Activated CD4-positive, alpha-beta T cell treated with anti-CD3 and anti-CD28 coated beads, Interleukin-2, amount 50 U/mL, for 48 hours (primary cell): ENCODE measurements at regions not wholly inside any gene's neighbourhood (a gene's known extent, or its start where the extent isn't known, plus 50 kb on each side); places are given as distances from the start of the nearest gene placed in this dataset.

ENCODE experiments used
- DNase-seq, 2 experiments: peaks; one replicate each; pipeline ENCODE4 v3.0.0-alpha.2; 2020

DNA sequence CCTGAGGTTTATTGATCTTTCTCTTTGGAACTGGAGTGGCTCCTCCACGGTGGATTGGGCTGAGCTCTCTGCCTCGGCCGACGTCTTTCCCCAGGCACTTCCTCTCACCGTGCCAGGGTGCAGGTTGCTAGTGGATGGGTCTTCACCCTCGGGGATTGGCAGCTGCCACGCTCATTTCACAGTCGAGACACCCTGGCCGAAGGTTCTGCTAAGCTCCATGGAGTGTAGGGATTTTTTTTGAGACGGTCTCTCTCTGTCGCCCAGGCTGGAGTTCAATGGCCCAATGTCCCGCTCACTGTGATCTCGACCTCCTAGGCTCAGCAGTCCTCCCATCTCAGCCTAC lies 280.8 kb downstream of the SEC14L1 start:
- no peak for DNase-seq

DNA sequence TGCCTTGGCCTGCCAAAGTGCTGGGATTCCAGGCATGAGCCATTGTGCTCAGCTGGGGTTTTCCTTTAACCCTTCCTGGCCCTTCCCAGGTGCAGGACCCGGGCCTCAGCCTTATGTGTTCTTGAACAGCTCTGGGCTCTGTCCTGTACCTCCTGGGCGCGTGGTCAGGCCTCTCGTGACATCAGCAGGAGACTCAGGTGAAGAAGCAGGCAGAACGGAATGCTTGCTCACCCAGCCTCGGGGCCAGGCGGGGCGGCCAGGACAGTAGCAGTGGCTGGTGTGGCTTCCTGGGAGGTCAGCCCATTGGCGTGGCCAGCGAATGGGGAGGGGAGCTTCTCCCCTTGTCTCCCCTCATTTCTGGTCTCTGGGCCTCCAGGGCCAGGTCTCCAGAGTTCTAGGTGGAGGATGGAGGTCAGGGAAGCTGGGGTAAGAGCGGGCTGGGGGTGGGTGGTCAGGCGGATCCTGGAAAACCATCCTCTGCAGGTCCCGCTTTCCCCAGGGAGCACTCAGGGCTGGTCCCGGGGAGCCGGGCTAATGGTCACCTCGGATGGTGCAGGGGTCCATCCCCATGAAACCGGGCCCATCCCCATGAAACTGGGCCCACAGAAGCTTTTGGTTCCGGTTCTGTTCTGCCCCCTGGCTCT lies 281.5 kb downstream of the SEC14L1 start:
- DNase-seq = no peak

DNA sequence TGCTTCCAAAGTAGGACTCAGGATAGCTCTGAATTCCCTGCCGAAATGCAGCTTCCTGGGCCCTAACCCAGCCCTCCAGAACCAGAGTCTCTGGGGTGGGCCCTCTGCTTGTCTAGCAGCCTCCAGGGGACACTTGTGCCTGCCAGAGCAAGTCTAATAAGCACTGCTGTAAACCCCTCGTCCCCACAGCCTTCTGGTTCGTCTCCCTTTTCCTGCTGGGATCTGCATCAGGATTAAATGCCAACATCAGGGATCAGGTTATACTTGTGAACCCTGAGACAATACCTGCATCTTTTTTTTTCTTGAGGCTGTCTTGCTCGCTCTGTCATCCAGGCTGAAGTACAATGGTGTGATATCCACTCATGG lies 282.0 kb downstream of the SEC14L1 start:
- no peak for DNase-seq

DNA sequence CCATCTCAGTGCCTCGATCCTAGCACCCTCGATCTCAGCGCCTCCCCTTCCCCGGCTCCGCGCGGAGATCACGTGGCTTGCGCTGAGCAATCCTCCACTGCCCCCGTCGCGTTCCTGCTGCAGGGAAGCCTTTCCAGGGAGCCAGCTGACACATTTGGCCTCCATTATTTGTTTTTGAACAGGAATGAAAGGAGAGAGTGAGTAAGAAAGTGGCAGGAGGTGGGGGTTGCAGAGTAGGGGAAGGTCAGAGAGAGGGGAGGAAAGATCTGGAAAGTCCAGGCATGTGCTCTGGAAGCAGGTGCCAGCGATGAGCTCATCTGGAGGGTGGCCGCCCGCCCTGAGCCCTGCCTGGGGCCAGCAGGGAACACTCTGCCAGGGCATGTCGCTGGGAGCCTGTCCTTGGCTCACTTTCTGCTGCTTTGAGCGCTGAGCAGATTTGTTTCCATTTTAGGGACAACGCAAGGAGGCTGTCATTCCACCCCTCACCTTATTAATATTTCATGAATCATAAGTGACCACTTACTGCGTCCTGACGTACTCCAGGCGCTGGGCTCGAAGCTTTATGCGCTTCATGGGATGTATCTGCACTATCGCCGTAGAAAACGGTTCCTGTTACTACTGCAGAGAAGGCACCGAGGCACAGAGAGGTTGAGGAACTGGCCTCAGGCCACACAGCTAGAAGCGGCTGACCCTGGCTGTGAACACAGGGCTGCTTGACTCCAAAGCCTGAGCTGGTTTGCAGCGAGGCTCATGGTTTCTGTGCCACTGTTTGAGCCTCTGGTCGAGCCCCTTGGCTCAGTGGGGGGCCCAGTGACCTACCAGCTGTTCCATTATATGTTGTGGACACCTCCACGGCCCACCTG lies 283.1 kb downstream of the SEC14L1 start:
- no peak for DNase-seq

DNA sequence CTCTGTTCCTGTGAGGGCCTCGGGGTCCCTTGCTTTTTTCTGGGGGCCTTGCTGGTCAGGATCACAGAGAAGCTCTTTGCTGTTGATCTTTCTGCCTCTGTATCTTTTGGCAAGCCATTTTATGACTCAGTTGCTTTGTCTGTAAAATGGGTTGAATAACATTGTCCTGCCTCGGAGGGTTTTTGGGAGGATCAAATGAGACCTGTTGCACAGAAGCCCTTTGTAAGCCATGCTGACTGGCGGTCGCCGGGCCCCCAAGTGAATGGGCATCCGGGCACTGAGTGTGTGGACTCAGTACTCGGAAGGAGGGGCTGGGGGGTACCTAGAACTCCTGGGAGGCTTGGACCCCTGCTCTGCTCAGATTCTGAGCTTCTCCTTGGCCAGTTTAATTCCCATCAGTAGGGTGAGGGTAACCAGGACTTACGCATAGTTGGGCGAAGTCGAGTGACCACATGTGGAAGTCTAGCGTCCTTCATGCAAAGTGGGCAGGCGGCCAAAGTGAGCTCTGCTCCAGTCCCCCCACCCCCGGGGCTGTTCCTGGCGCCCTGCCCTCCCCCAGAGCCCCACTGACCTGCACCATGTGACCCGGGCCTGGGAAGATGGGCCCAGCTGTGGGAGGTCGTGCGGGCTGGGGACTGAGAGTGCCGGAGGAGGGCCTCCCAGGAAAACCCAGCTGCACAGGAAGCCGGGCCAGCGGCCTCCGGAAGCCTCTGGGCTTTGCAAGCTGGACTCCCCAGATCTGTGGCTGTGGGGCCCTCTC lies 284.0 kb downstream of the SEC14L1 start:
- DNase-seq = no peak

DNA sequence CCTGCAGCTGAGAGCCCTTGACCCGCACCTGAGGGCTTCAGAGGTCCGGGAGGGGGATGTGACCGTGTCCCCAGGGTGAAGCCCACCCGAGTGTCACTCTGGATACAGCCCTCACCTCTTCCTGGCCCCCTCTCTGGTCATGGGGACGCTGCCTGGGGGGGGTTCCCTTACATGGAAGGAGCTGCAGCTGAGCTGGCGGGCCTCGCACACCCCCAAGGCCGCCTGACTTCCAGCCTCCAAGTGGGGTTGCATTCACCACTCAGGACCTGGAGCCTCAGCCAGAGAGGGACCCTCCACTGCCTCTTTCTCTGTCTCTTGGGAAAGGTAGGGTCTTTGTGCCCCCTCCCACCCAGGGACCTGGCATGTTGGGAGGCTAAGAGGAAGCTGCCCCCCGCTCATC lies 284.6 kb downstream of the SEC14L1 start:
- no peak for DNase-seq

- no peak for DNase-seq
Measured at GRCh38 chr17:77425791-77426641, 285.2 kb downstream of the SEC14L1 start.

DNA sequence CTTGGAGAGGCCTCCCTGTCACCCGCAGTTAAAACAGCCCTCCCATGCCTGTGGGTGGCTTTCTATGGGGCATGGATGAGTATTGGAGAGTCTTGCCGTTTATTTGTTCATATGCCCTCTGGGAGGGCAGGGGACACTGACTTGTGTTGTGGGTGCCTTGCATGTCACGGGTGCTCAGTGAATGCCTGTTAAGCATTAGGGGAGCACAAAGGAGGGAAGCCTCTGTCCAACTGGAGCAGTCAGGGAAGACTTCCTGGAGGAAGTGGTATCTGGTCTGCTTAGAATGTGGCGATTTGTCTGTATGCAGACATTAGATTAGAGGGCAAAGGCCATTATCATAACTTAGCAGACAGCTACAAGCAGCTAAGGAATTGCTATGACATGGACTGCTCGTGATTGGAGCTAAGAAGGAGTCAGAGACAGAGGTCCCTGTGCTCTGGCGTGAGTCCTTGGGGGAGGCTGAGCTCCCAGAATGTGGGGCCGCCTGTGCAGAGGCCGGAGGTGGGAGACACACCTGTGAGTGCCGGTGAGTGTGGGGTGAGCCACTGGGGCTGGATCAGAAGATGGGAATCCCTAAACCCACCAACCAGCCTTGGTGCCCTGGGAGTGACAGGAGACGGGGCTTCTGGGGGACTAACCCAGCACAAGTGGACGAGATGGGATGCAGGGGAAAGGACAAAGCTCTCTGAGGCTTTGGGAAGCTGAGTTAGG lies 286.1 kb downstream of the SEC14L1 start:
- no peak for DNase-seq

DNA sequence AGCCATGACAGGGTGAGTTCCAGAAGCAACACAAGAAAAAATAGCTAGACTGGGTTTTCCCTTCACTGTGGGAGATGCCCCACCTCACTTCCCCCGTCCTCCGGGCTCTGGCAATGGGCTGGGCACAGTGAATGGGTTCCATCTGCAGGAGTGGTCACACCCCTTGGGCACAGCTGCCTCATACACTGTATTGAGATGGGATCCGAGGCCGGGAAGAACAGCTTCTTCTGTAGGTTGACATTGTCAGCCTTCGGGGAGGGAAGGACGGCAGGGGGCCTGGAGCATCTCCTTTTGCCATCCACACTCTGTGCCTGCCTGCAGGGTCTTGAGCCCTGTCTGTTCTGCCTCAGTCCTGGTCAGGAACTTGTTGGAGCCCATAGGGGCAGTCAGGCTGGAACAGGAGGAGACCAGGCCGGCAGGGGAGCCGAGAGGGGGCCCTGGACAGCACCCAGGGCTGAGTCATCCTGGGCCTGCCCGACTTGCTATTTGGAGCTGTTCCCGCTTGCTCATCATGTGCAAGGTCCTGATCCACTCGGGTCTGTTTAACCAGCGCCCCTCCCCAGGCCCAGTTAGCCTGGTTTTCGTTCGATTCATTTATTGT lies 286.7 kb downstream of the SEC14L1 start:
- DNase-seq = no peak

DNA sequence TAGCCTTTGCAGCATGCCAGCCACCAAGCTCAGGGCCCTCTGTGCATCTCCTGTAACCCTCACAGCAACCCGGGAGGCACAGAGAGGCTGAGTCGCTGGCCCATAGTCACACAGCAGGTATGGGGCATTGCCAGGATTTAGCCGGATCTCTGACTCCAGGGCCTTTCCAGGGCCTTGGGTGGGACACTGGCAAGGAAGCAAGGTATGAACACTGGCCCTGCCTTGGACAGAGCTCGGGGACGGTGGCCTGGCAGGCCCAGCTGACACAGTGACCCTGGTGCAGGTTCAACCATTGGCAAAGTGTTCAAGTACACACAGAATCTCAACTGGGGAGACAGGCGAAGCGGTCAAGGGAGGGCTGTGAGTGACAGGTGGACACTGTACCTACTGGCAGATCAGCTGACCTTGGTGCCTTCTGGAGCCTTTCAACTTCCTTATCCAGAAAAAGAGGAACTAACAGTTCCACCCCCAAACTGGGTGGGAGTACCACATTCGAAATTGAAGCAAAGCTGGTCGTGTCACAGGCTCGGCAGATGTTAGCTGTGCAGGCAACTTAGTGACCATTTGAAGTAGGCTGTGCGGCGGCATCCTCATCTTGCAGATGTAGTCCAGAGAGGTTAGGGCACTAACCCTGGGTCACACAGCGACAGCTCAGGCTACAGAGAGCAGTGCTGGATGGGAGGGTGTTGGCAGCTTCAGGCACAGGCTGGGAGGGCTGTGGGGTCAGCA lies 287.4 kb downstream of the SEC14L1 start:
- DNase-seq = no peak

GRCh38 chr17:77428749-77429368 lies 288.1 kb downstream of the SEC14L1 start:
- no peak for DNase-seq

- no peak for DNase-seq
Measured at GRCh38 chr17:77429369-77429968, 288.7 kb downstream of the SEC14L1 start.

DNA sequence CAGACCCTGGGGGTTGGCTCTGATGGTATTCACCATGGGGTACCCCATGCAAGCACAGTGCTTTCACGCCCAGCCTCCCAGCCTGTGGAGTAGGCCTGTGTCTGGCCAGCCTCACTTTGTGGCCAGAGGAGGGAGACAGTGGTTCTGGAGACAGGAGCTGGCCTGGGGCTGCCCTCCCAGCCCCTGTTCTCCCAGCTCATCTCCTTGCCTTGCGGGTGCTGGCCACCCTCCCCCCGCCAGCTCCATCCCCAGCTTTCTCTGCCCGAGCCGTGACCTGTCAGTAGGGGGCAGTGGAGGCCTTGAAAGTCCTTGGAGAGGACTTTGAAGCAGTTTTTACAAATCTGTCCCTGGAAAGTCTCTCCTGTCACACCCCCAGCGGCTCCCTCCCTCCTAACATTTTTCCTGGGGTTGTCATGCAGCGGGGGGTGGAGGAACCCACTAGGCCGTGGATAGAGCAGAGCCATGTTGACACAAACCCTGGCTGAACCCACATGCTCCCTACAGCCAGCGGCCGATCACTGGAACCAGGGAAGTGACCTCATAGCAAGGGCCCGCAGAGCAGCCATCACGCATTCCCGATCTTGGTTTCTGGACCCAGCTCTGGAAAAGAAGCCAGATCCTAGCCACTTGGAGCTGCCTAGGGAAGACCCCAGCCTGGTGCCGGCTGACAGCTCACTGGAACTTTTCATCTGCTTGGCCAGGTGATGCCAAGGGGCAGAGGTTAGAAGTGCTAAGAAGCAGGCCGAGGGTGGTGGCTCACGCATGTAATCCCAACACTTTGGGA lies 289.4 kb downstream of the SEC14L1 start:
- peak; percentile 92 to 93 for DNase-seq

GRCh38 chr17:77432034-77432661 lies 291.4 kb downstream of the SEC14L1 start:
- DNase-seq = no peak

DNA sequence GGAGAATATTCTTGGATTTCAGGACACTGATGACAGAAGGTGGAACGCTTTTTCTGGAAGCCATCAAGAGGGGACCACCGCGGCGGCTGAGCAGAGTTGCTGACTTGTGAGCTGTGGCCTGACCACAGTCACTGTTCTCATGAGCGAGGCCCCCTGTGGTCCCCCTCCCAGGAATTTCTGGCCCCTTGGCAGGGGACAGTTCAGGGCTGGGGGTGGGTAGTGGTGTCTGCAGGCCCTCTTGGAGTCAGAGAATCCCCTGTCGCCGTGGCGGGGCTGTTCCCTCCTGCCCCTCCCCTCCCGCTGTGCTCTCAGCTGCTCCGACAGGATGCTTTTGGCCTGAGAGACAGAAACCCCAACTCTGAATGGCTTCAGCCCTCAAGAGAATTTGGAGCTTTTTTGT lies 292.0 kb downstream of the SEC14L1 start:
- peak in 1 of 2 experiments; percentile 39 for DNase-seq

- peak in 1 of 2 experiments; percentile 67 for DNase-seq
Measured at GRCh38 chr17:77433385-77434135, 292.8 kb downstream of the SEC14L1 start.

DNA sequence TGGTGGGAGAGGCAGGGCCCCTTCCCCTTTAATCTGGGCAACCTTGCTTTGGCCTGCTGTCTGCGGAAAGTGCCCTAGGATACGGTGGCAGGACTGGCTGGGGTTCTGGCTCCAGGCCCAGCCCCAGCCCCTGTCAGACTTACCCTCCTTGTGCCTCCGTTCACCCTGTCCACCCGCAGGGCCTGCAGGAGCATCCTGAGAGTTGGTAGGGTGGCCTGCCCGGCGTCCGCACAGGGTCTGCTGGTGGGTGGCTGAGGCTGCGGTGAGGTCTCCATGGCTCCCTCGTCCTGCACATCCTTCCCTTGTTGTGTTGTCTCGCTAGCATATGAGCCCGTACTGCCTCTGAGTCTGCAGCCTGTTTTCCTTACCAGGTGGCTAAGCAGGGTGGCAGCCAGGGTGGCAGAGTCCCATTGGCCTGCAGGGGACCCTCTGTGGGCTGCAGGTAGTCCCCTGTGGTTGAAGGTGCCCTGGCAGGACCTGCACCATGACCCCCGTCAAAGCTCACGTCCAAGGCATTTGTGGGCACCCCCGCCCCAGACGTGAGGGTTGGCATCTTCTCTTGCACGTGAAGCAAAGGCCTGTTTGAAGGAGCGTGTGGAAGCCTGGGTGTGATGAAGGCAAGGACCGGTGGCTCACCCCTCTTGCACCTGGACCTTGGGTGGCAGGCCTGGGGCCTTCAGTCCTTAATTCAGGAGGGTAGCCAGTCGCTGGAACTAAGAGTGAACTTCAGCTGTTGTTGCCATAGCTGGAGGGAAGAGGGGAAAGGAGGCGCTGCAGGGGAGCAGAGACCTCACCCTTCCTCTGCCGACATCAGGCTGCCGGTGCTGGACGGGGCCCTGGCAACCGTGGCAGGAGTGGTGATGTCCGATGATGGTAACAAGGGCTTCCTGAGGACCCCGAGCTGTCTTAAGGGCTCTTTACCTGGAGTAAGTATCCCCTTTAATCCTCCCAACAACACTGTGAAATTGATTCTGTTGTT lies 293.7 kb downstream of the SEC14L1 start:
- no peak for DNase-seq
